NCI-H82 treated with DMSO at 0.1 percent for 48 hours (cell line): ENCODE measurements at regions not wholly inside any gene's neighbourhood (a gene's known extent, or its start where the extent isn't known, plus 50 kb on each side); places are given as distances from the start of the nearest gene placed in this dataset.
A peak's percentile ranks its signal among the peaks of the same experiment; 100 is the strongest.
"Not testable (repeated sequence)": the region's sequence is repeated elsewhere in the genome, so short reads cannot be mapped to it uniquely, and the experiment has no call there.

ENCODE experiments used
- DNase-seq: peaks from one replicate; lab custom pipeline; 2025; ENCODE audit not compliant: unreplicated experiment; lab: John Stamatoyannopoulos, UW

GRCh38 chr2:62335612-62336011, 139.7 kb downstream of the B3GNT2 start:
- DNase-seq: peak; percentile 74

- no peak for DNase-seq
These were observed 138.6 kb downstream of the B3GNT2 start for GRCh38 chr2:62334440-62335058.

GRCh38 chr2:62334009-62334408, 138.1 kb downstream of the B3GNT2 start:
- DNase-seq: peak; percentile 31

DNA sequence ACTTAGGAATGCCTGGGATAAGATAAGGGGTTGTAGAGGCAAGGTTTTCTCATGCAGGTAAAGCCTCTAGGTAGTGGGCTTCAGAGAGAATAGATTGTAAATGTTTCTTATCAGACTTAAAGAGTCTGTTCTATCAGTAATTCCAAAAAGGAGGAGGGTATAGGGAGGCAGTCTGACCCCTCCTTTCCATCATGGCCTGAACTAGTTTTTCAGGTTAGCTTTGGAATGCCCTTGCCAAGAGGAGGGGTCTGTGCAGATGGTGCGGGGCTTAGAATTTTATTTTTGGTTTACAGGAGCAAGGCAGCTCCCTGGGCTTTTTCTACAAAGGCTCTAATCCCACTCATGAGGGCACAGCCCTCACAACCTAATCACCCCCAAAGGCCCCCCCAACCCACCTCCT, 135.0 kb downstream of the B3GNT2 start:
- DNase-seq: peak; percentile 92

- no peak for DNase-seq
These were observed 133.9 kb downstream of the B3GNT2 start for GRCh38 chr2:62329797-62330196.

DNA sequence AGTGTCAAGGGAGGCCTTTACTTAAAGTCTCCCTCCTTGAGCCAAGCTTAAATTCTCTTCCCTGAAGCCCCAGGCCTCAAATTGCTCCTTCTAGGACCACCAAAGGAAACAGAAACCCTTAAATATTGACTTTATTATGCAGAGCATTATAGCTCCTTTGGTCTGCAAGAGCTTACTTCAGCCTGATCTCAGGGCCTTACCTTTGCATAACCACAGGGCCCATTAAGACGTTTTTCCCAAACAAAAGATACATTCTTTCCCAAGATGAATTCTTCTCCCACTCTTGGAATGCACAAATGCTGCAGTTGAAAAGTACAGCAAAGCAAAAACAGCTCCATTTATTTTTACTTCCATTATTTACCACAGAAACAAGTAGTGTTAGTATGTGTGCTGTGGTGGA, 130.8 kb downstream of the B3GNT2 start:
- no peak for DNase-seq

- DNase-seq: no peak
These were observed 129.5 kb downstream of the B3GNT2 start for GRCh38 chr2:62325398-62325797.

- no peak for DNase-seq
These were observed 125.7 kb downstream of the B3GNT2 start for GRCh38 chr2:62321380-62322289.

- no peak for DNase-seq
These were observed 124.9 kb downstream of the B3GNT2 start for GRCh38 chr2:62320657-62321357.

DNA sequence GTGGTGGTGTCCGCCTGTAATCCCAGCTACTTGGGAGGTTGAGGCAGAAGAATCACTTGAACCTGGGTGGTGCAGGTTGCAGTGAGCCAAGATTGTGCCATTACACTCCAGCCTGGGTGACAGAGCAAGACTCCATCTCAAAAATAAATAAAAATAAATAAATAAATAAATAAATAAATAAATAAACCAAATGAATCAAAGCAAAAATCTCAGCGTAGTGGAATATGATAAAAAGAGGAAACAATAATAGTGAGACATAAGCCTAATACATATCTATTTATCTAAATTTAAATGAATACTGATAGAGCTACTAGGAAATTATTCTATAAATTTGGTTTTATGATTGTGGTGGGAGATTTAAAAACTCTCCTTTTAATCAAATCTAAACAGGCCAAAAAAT, 124.2 kb downstream of the B3GNT2 start:
- not testable (repeated sequence) for DNase-seq

- no peak for DNase-seq
These were observed 123.2 kb downstream of the B3GNT2 start for GRCh38 chr2:62319070-62319469.

DNA sequence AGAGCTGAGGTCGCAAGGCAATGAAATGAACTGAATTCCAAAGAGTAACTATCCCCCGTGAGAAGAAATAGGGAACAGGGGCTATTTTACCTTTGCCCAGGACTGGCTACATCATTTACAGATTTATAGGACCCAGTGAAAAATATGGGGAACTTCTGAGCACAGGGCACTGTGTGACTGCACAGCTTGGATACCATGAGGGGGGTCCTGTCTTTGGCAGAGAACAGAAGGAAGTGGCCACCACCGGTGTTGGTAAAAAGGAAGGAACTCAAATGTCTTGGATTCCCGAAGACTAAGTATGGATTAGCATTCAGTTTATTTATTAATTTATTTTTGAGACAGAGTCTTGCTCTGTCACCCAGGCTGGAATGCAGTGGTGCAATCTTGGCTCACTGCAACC, 119.6 kb downstream of the B3GNT2 start:
- DNase-seq: no peak

DNA sequence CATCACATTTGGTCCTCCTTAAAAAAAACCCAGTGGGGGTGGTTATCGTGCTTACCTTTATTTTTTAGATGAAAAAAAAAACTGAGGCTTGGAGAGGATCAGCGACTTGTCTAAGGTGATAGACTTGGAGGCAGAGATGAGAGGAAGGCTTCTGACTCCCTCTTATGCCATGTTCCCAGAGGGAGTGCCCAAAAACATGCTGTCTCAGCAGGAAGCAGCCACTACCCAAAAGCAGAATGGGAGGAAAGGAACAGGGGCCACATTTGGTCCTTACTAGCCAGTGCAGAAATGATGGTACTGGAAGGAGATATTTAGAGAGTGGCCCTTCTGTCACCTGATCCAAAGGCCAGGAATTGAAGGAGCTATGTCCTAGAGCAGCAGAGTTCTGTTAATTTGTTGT, 118.4 kb downstream of the B3GNT2 start:
- DNase-seq: no peak

DNA sequence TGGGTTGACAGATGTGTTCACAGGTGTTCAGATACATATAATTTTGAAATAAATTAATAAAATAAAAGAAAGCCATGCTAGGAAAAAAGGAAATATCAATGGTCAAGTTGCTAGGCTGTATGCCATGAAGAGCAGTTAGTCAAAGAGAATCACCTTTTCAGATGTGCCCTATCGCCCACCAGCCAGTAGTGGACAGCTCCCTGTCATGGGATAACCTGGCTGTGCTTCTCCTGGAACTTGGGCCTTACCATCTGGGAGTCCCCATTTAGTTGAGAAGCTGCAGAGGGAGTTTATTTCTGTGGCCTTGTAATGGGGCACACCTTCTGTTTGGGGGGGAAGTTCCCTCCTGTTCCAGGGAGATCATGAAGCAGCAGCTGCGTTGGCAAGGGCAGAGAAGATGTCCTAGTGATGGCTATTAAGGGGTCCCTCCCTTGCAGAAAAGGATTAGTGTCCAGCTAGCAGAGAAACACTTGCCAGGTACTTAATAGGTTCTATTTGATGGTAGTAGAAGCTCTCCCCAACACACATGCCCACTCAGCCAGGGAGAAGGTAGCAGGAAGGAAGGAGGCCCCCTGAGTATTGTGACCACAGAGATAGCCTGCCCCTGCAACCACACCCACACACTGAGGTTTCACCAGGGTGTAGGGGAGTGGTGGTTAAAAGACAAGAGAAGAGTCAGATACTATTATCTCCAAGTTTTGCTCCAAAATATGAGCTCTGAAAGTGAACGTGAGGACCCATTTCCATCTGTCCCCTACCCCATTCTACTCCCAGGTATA, 117.7 kb downstream of the B3GNT2 start:
- no peak for DNase-seq

- no peak for DNase-seq
These were observed 113.7 kb downstream of the B3GNT2 start for GRCh38 chr2:62309465-62310091.

DNA sequence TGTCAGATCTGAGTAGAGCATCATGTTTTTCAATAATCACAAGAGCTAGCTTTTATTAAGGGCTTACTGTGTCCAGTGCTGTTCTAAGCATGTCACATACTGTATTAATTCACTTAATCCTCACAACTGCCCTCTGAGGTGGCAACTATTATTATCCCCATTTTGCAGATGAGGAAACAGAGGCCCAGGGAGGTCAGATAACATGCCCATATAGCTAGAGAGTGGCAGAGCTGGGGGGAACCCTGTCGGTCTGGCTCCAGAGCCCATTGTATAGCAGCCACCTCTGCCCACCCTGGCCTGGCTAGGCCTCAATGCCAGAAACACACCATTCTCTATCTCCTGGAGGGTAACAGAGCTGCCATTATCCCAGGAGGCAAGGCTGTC, 113.2 kb downstream of the B3GNT2 start:
- no peak for DNase-seq

DNA sequence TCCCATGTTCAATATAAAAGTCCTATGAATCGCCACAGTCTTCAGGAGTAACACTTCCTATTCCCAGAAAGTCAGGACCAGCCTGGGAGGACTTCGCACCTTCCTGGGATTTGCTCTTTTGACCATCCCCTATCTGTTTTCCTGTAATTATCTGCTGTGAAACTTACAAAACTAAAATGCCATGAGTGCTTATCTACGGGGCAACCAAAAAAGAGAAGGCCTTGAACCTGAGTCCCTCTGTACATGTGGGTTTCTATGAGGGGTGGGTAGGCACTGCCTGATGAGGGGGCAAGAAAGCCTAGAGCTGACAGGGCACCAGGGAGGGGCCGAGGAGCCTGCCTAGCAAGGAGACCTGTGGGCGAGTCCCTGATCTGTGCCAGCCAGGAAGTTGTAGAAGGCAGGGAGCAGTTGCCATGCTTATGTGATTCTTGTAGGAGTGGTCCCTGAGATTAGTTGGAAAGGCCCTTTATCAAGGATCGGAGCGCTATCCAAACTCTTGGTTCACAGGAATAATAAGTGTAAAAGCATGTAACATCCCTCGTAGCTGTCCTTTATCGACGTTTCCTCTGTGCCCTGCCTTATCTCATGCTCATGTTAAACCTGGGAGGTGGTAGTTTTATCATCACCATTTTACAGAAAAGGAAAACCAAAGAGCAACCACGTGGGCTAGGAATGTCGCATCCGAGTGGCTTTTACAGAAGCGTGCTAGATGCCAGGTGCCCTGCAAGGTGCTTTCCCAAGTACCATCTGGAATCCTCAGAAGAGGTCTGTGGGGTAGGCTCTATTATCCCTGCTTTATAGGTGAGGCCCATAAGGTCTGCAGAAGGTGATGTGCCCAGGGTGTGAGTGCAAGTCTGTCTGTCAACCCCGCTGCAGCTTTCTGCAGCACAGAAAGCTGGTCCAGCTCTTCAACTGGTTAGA, 111.8 kb downstream of the B3GNT2 start:
- DNase-seq: no peak

DNA sequence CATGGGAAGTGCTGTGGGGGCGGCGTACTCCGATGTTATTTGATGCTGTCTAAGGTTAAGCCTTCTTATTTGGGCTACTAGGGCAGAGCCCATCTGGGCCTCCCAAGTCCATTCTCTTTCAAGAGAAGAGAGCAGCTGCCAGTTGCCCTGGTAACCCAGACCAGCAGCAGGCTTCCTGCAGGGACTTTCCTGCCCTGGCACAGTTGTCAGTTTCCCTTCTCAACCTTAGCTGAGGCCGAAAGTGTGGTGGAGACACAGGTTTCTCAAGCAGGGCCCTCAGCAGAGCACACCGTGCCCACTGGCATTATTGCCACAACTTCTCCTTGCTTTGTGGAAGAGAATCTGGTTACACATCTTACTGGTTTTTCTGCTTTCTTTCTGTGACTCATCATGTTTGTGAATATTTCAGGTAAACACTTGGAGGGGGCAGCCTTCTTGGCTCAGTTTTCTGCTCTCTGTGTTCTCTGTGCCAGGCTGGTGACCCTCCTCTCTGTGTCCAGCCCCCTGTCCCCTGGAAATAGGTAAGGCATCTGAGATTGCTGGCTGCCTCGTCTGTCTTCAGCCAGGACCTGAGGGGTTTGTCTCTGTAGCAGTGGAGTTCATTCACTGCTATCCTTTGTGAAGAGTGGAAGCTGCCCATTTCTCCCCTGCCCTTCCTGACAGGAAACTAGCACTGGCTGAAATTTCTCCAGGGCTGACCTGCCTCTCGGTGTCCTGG, 111.0 kb downstream of the B3GNT2 start:
- DNase-seq: peak; percentile 43
